Superior temporal gyrus (tissue), 1 donor: ENCODE measurements at regions not wholly inside any gene's neighbourhood (a gene's known extent, or its start where the extent isn't known, plus 50 kb on each side); places are given as distances from the start of the nearest gene placed in this dataset.

Source experiments
- DNase-seq: peaks from one replicate; pipeline ENCODE4 v3.0.0-alpha.2; 2016; ENCODE audit errors: extremely low spot score

GRCh38 chr10:131630772-131631258 is 270.0 kb upstream of the PPP2R2D start:
- no peak for DNase-seq

GRCh38 chr10:131631619-131632018 is 269.2 kb upstream of the PPP2R2D start:
- no peak for DNase-seq

- no peak for DNase-seq
These were observed 265.2 kb upstream of the PPP2R2D start for GRCh38 chr10:131635564-131636015.

GRCh38 chr10:131636116-131636515 is 264.7 kb upstream of the PPP2R2D start:
- DNase-seq = no peak

- no peak for DNase-seq
These were observed 263.7 kb upstream of the PPP2R2D start for GRCh38 chr10:131636841-131637724.

GRCh38 chr10:131638049-131638879 is 262.5 kb upstream of the PPP2R2D start:
- DNase-seq = no peak

GRCh38 chr10:131638880-131639278 is 261.9 kb upstream of the PPP2R2D start:
- no peak for DNase-seq

- DNase-seq = no peak
These were observed 260.7 kb upstream of the PPP2R2D start for GRCh38 chr10:131640045-131640644.

- DNase-seq = no peak
These were observed 259.6 kb upstream of the PPP2R2D start for GRCh38 chr10:131641231-131641630.

GRCh38 chr10:131641898-131642297 is 258.9 kb upstream of the PPP2R2D start:
- DNase-seq = no peak

- DNase-seq = no peak
These were observed 257.8 kb upstream of the PPP2R2D start for GRCh38 chr10:131642966-131643365.

GRCh38 chr10:131644289-131644688 is 256.5 kb upstream of the PPP2R2D start:
- no peak for DNase-seq

- DNase-seq = no peak
These were observed 255.7 kb upstream of the PPP2R2D start for GRCh38 chr10:131644864-131645658.

GRCh38 chr10:131645756-131646155 is 255.1 kb upstream of the PPP2R2D start:
- no peak for DNase-seq

- no peak for DNase-seq
These were observed 254.0 kb upstream of the PPP2R2D start for GRCh38 chr10:131646551-131647525.

- DNase-seq = no peak
These were observed 253.0 kb upstream of the PPP2R2D start for GRCh38 chr10:131647789-131648188.

- DNase-seq = no peak
These were observed 252.3 kb upstream of the PPP2R2D start for GRCh38 chr10:131648386-131649020.

GRCh38 chr10:131649617-131650016 is 251.2 kb upstream of the PPP2R2D start:
- DNase-seq = no peak

GRCh38 chr10:131650169-131650705 is 250.6 kb upstream of the PPP2R2D start:
- DNase-seq = no peak
